Glutamatergic neuron (in vitro differentiated cells): ENCODE measurements at regions not wholly inside any gene's neighbourhood (a gene's known extent, or its start where the extent isn't known, plus 50 kb on each side); places are given as distances from the start of the nearest gene placed in this dataset.

ENCODE experiments used
- DNase-seq: peaks from one replicate; pipeline ENCODE4 v3.0.0; 2022
- H3K27ac Mint-ChIP-seq: one replicate; pipeline ENCODE4 v1.8.0; 2020; ENCODE audit warnings: mild to moderate bottlenecking, mixed read lengths, inconsistent platforms; ENCODE audit not compliant: unreplicated experiment
- H3K27me3 Mint-ChIP-seq: one replicate; pipeline ENCODE4 v1.8.0; 2020; ENCODE audit warnings: mild to moderate bottlenecking, moderate library complexity, mixed read lengths, inconsistent platforms; ENCODE audit not compliant: unreplicated experiment
- H3K36me3 Mint-ChIP-seq: one replicate; pipeline ENCODE4 v1.8.0; 2020; ENCODE audit warnings: mild to moderate bottlenecking, mixed read lengths, inconsistent platforms; ENCODE audit not compliant: unreplicated experiment
- H3K4me1 Mint-ChIP-seq: one replicate; pipeline ENCODE4 v1.8.0; 2020; ENCODE audit warnings: mild to moderate bottlenecking, low read depth, mixed read lengths, inconsistent platforms; ENCODE audit not compliant: unreplicated experiment
- H3K4me3 Mint-ChIP-seq: one replicate; pipeline ENCODE4 v1.8.0; 2020; ENCODE audit warnings: mild to moderate bottlenecking, mixed read lengths, inconsistent platforms; ENCODE audit not compliant: unreplicated experiment
- H3K9me3 Mint-ChIP-seq: one replicate; pipeline ENCODE4 v1.8.0; 2020; ENCODE audit warnings: mild to moderate bottlenecking, moderate library complexity, mixed read lengths, inconsistent platforms; ENCODE audit not compliant: unreplicated experiment
- CTCF ChIP-seq: fragments of 200-600 bp; sonication (generic); IDR thresholded peaks from one replicate; pipeline ENCODE4 v1.5.0; 2021; ENCODE audit not compliant: partially characterized antibody, unreplicated experiment

DNA sequence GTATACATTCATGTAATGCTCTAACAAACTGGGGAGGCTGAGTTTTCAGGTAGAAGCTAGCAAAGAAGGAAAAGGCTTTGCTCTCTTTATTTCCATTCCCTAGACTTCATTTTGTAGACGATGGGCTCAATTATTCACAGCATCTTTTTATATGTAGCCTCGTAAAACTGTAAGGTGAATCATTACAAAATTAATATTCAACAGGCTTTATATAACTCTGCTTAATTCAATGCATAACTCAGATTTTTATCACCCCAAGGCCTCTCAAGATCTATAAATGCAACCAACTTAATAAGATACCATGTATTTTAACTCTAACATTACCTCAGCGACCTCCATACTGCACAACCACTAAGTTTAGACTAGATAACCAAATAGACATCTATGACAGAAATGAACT lies 63.0 kb upstream of the FRMD4B start:
- Mint-ChIP-seq H3K9me3 (no peaks in the 10 kb centered on the region), H3K4me1 (no peaks in the 10 kb centered on the region), H3K27me3 (peaks cover 4% of the 10 kb centered on the region), H3K4me3 (no peak overlapping the region), H3K27ac (no peak overlapping the region), H3K36me3 (no peaks in the 10 kb centered on the region)
- no peak for TF ChIP-seq CTCF
- no peak for DNase-seq

GRCh38 chr3:69446402-69447072 lies 60.6 kb upstream of the FRMD4B start:
- Mint-ChIP-seq H3K36me3 (no peaks in the 10 kb centered on the region), H3K27me3 (peaks cover 2% of the 10 kb centered on the region), H3K4me3 (no peak overlapping the region), H3K27ac (no peak overlapping the region), H3K9me3 (no peaks in the 10 kb centered on the region), H3K4me1 (no peaks in the 10 kb centered on the region)
- TF ChIP-seq CTCF: no peak
- DNase-seq: no peak

- no peaks in the 10 kb centered on the region for H3K4me1 Mint-ChIP-seq
- DNase-seq: no peak
- H3K4me3 Mint-ChIP-seq: no peak overlapping the region
- H3K9me3 Mint-ChIP-seq: no peaks in the 10 kb centered on the region
- no peak overlapping the region for H3K27ac Mint-ChIP-seq
- H3K27me3 Mint-ChIP-seq: peaks cover 2% of the 10 kb centered on the region
- no peak for TF ChIP-seq CTCF
- H3K36me3 Mint-ChIP-seq: no peaks in the 10 kb centered on the region
Measured at GRCh38 chr3:69445498-69445897, 59.6 kb upstream of the FRMD4B start.

DNA sequence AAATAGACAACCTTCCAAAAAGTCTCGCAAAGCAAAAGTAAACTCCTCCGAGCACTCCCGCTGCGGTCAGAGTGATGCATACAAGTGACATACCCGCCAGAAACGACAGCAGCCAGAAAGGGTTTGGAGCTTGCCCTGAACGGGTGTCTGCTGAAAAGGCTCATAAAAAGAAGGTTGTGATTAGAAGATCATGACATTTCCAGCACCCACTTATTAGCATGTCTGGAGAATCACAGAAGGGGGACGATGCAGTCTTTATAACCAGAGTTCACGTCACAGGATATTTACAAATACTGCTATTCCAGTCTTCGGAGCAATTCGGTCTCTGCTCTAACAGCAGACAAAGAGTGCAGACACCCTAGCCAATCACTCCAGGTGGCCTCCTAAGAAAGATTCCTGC lies 59.1 kb upstream of the FRMD4B start:
- Mint-ChIP-seq H3K4me1 (no peaks in the 10 kb centered on the region), H3K4me3 (no peak overlapping the region), H3K9me3 (no peaks in the 10 kb centered on the region), H3K27me3 (peaks cover 2% of the 10 kb centered on the region), H3K36me3 (no peaks in the 10 kb centered on the region), H3K27ac (no peak overlapping the region)
- no peak for DNase-seq
- no peak for TF ChIP-seq CTCF

DNA sequence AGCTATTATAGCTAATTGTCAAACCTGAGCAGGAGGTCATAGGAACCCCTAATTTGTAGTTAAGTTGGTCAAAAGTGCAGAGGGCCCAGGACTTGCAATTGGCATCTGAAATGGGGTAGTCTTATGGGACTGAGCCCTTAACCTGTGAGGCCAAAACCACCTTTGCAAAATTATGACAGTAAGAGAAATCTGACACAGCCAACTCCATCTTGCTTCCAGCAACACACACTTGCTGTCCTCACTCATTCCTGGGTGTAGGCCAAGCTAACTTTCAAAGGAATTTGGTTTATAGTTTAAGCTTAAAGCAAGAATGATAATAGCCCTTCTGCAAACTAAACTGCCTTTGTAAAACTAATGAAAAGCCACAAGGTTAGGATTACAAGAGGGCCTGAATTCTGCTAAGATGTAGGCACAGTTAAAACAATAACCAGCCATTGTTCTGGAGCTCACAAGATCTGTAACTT lies 57.6 kb upstream of the FRMD4B start:
- H3K4me3 Mint-ChIP-seq: no peak overlapping the region
- DNase-seq: no peak
- no peaks in the 10 kb centered on the region for H3K9me3 Mint-ChIP-seq

More for the DNA sequence above, 57.6 kb upstream of the FRMD4B start:
- no peak for TF ChIP-seq CTCF
- no peak overlapping the region for H3K27ac Mint-ChIP-seq
- no peaks in the 10 kb centered on the region for H3K36me3 Mint-ChIP-seq
- peaks cover 2% of the 10 kb centered on the region for H3K27me3 Mint-ChIP-seq
- no peaks in the 10 kb centered on the region for H3K4me1 Mint-ChIP-seq
